ENCODE measurements at regions not wholly inside any gene's neighbourhood (a gene's known extent, or its start where the extent isn't known, plus 50 kb on each side); places are given as distances from the start of the nearest gene placed in this dataset.

DNA sequence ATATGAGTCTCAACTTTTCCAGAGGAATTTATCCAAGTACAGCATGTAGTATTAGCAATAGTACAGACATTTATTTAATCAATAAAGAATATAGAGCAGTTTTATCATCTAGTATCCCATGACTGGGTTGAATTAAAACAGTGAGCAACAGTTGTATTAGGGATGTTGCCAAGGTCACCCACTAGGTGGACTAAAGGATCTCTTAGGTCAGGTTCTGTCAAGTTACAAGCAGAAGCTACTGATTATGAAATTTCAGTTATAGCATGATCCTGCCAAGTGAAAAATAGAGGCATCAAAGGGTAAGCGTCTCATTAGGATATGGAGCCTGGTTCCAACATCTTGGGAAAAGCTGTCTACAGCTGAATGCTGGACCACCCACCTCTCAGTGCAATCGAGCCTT, 52.1 kb upstream of the LAPTM4A start:
- TF ChIP-seq POLR2A (IDR thresholded peaks at IDR 0.05) (no peak), EP300 (IDR thresholded peaks at IDR 0.05) (no peak)
- TF ChIP-seq, protein P1, sequence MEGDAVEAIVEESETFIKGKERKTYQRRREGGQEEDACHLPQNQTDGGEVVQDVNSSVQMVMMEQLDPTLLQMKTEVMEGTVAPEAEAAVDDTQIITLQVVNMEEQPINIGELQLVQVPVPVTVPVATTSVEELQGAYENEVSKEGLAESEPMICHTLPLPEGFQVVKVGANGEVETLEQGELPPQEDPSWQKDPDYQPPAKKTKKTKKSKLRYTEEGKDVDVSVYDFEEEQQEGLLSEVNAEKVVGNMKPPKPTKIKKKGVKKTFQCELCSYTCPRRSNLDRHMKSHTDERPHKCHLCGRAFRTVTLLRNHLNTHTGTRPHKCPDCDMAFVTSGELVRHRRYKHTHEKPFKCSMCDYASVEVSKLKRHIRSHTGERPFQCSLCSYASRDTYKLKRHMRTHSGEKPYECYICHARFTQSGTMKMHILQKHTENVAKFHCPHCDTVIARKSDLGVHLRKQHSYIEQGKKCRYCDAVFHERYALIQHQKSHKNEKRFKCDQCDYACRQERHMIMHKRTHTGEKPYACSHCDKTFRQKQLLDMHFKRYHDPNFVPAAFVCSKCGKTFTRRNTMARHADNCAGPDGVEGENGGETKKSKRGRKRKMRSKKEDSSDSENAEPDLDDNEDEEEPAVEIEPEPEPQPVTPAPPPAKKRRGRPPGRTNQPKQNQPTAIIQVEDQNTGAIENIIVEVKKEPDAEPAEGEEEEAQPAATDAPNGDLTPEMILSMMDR (IDR thresholded peaks at IDR 0.05) = no peak

All from tibial nerve (tissue), 4 donors.